Activated naive CD4-positive, alpha-beta T cell treated with anti-CD3 and anti-CD28 coated beads for 36 hours (primary cell): ENCODE measurements at regions not wholly inside any gene's neighbourhood (a gene's known extent, or its start where the extent isn't known, plus 50 kb on each side); places are given as distances from the start of the nearest gene placed in this dataset.

Source experiments
- CTCF ChIA-PET: fragments of 350-600 bp; sonication (Branson Sonifier 250); formaldehyde crosslinking; loops from one replicate; lab custom pipeline; 2021; ENCODE audit warnings: antibody characterized with exemption; lab: Charles Lee
- DNase-seq: peaks from one replicate; pipeline ENCODE4 v3.0.0-alpha.2; 2020
- H3K27ac Mint-ChIP-seq: one replicate; pipeline ENCODE4 v1.8.0; 2021; ENCODE audit warnings: mild to moderate bottlenecking, mixed read lengths
- H3K27me3 Mint-ChIP-seq: one replicate; pipeline ENCODE4 v1.8.0; 2021; ENCODE audit warnings: low read depth, mixed read lengths
- H3K36me3 Mint-ChIP-seq: one replicate; pipeline ENCODE4 v1.8.0; 2021; ENCODE audit warnings: low read depth, mixed read lengths
- H3K4me1 Mint-ChIP-seq: one replicate; pipeline ENCODE4 v1.8.0; 2021; ENCODE audit warnings: low read depth, mixed read lengths
- H3K4me3 Mint-ChIP-seq: one replicate; pipeline ENCODE4 v1.8.0; 2021; ENCODE audit warnings: mild to moderate bottlenecking, moderate library complexity, mixed read lengths
- H3K9me3 Mint-ChIP-seq: one replicate; pipeline ENCODE4 v1.8.0; 2021; ENCODE audit warnings: mixed read lengths
- intact Hi-C: fragments of 100-400 bp; cut with micrococcal nuclease; formaldehyde crosslinking; loops from one replicate; pipeline ENCODE4 v1.15.1; 2023

DNA sequence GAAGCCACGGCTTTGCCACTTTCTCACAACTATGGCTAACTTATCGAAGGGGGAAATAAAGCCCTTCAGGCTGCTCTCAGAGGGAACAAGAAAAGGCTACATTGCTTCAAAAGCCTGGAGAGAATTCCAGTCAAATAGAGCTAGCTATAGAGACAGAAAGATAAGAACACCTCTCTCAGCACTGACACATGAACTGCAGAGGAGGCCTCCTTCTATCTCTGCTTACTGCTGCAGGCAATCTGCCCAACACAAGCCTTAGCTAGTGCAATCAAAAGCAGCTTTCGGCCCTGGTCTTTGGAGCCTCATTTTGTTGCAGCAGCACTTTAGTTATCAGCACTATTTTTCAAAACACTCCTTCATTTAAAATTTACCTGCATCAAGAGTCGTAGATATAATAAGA is 118.4 kb upstream of the ROBO1 start:
- H3K36me3 Mint-ChIP-seq, result no peaks in the 10 kb centered on the region
- no peak overlapping the region for H3K4me3 Mint-ChIP-seq
- H3K27ac Mint-ChIP-seq, result no peak overlapping the region
- no peaks in the 10 kb centered on the region for H3K27me3 Mint-ChIP-seq
- H3K4me1 Mint-ChIP-seq, result no peaks in the 10 kb centered on the region
- intact Hi-C loops, result no loop called here
- CTCF ChIA-PET, result no interaction called here
- H3K9me3 Mint-ChIP-seq, result peaks cover 2% of the 10 kb centered on the region
- no peak for DNase-seq

DNA sequence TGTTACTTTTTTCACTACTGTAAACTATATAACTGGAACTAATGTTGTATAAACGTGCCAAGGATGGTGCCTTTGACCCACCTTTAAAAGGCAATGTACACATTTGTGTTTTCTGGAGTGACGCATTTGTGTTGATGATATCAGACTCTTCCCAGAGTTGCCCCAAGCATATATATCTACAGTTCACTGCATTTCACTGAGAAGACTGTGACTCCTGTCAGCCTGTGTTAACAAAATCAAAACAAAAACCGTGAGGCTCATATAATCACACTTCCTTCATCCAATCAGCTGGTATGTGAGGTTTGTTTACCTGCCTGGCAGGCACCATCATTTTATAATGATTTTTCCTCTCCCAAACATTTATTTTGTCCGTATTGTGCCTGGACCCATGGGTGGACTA is 117.6 kb upstream of the ROBO1 start:
- no peak overlapping the region for H3K27ac Mint-ChIP-seq
- no peak for DNase-seq
- H3K4me3 Mint-ChIP-seq, result no peak overlapping the region
- no peaks in the 10 kb centered on the region for H3K4me1 Mint-ChIP-seq
- peaks cover 5% of the 10 kb centered on the region for H3K9me3 Mint-ChIP-seq
- H3K27me3 Mint-ChIP-seq, result no peaks in the 10 kb centered on the region
- intact Hi-C loops, result no loop called here
- CTCF ChIA-PET, result no interaction called here
- no peaks in the 10 kb centered on the region for H3K36me3 Mint-ChIP-seq

DNA sequence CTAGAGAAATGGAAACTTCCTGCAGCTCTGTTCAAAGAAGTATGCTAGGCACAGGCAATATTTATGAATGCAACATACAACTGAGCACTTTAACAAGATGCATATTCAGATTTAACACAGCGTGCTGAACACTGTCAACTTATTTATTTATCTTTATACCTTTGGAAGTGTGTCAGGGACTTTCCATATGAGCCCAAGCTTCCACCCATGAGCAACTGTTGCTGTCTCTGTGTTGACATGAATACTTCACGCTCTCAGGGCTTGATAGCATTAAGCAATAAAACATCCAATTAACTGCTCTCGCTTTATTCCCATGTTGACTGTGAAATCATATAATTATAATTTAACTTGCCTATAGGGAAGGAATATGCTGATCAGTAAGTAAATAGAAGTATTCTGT is 116.6 kb upstream of the ROBO1 start:
- CTCF ChIA-PET, result no interaction called here
- Mint-ChIP-seq H3K4me3 (no peak overlapping the region), H3K9me3 (peaks cover 5% of the 10 kb centered on the region), H3K27ac (no peak overlapping the region), H3K27me3 (no peaks in the 10 kb centered on the region), H3K36me3 (no peaks in the 10 kb centered on the region), H3K4me1 (no peaks in the 10 kb centered on the region)
- no peak for DNase-seq
- intact Hi-C loops, result no loop called here

DNA sequence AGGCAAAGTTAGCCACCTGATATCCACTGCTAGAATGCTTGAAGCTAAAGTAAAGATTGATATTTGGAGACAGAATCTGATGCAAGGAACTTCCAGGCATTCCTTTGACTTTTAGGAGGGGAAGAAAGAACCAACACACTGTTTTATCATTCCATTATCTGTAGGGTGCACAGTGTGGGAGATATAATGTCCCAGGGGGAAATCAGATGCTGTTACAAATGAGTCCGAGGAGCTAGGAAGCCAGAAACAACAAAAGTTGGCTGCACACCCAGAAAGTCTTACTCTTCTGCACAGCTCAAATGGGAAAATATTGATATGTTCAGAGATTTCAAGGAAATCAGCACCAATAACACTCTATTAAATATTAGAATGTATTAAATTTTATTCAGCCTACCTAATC is 113.6 kb upstream of the ROBO1 start:
- Mint-ChIP-seq H3K27me3 (no peaks in the 10 kb centered on the region), H3K4me3 (no peak overlapping the region), H3K36me3 (no peaks in the 10 kb centered on the region), H3K4me1 (no peaks in the 10 kb centered on the region), H3K27ac (no peak overlapping the region), H3K9me3 (peaks cover 16% of the 10 kb centered on the region)
- intact Hi-C loops, result no loop called here
- DNase-seq, result no peak
- CTCF ChIA-PET, result no interaction called here

DNA sequence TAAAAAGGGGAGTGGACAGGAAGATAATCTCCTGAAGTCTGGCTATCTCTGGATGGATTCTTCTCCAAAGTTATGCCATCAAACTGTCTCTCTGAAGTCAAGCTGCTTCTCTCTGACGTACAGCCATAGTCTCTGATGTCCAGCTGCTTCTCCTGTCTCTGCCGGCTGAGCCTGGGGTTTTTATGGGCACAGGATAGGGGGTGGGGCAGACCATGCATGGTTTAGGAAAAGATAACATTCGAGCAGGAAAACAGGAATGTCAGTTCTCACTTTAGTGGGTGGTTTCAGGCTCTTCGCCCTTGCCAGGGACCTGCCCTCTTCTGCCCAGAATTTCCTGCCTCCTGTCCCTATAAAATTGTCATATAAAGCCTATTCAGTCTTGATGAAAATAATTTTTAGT is 110.9 kb upstream of the ROBO1 start:
- peaks cover 16% of the 10 kb centered on the region for H3K9me3 Mint-ChIP-seq
- CTCF ChIA-PET, result no interaction called here
- H3K4me1 Mint-ChIP-seq, result no peaks in the 10 kb centered on the region
- H3K36me3 Mint-ChIP-seq, result no peaks in the 10 kb centered on the region
- no peak overlapping the region for H3K4me3 Mint-ChIP-seq
- no peaks in the 10 kb centered on the region for H3K27me3 Mint-ChIP-seq
- no peak overlapping the region for H3K27ac Mint-ChIP-seq
- no peak for DNase-seq
- intact Hi-C loops, result no loop called here

DNA sequence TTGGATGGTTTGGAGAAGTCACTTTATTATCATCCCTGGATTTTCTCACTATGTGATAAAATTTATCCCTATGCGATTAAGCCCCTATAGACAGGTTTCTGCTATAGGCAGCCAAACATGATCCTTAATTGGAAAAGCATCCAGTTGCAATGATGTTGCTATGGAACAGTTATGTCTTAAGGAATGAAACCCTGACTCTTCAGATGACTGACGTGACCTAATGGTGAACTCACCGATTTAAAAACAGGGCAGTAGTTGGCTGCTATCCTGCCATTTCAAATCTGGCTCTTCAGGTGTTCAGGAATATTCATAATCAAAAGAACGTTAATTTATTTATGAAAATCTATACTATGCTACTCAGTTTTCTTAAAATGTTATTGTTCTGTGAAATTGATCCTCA is 106.8 kb upstream of the ROBO1 start:
- Mint-ChIP-seq H3K27me3 (no peaks in the 10 kb centered on the region), H3K9me3 (peaks cover 14% of the 10 kb centered on the region), H3K4me1 (no peaks in the 10 kb centered on the region), H3K27ac (no peak overlapping the region), H3K4me3 (no peak overlapping the region), H3K36me3 (no peaks in the 10 kb centered on the region)
- CTCF ChIA-PET, result no interaction called here
- DNase-seq, result no peak
- intact Hi-C loops, result no loop called here

DNA sequence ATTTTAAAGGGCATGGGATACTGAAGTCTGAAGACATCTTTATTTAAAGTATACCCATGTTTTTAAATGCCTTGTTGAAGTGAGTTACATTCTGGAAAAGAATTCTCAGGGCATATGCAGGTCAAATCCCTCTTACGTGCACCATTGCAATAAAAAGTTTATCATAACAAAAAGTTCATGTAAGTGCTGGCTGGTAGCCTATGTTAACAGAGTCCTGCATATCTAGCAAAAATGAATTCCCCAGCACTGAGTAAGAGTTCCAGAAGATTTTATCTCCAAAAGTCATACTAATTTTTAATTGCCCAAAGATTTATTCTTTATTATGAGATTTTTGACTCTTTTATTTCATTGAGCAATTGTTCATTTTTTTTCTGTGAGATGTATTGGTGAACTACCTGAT is 104.7 kb upstream of the ROBO1 start:
- no peaks in the 10 kb centered on the region for H3K36me3 Mint-ChIP-seq
- CTCF ChIA-PET, result no interaction called here
- peaks cover 5% of the 10 kb centered on the region for H3K9me3 Mint-ChIP-seq
- intact Hi-C loops, result no loop called here
- H3K4me1 Mint-ChIP-seq, result no peaks in the 10 kb centered on the region
- no peak overlapping the region for H3K27ac Mint-ChIP-seq
- DNase-seq, result no peak
- no peaks in the 10 kb centered on the region for H3K27me3 Mint-ChIP-seq
- H3K4me3 Mint-ChIP-seq, result no peak overlapping the region

DNA sequence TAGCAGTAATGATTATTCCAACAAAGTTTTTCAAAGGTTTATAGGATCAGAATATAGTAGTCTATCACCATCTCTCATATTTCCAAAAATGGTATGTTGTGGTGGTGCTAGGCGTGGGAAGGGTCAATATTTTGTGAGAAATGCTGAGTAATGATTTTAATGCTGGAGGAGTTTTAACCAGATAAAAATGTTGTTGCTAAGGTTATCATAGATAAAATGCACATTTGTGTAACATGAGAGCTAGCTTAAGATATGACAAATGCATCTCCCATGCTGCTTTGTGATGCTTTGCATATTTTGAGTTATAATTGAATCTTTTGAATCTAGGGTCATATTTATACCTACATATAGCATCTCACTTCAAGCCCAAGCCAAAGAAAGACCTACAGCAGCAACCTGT is 103.9 kb upstream of the ROBO1 start:
- H3K4me1 Mint-ChIP-seq, result no peaks in the 10 kb centered on the region
- intact Hi-C loops, result no loop called here

DNA sequence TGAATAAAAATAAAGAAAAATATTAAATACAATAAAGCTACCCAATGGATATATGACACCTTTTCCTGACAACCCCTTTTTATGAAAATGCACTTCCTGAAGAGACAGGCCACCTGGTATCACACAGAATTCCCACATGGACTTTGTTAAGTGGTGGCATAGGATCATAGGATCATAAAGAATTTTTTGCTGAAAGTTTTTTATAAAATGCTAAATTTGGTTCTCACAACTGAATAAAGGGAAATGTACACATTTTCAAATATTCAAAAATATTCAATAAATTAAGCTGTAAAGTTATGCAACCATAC is 102.5 kb upstream of the ROBO1 start:
- intact Hi-C loops, result no loop called here
- H3K4me3 Mint-ChIP-seq, result no peak overlapping the region
- no peaks in the 10 kb centered on the region for H3K27me3 Mint-ChIP-seq
- peaks cover 3% of the 10 kb centered on the region for H3K9me3 Mint-ChIP-seq
- CTCF ChIA-PET, result no interaction called here
- H3K27ac Mint-ChIP-seq, result no peak overlapping the region
- H3K4me1 Mint-ChIP-seq, result no peaks in the 10 kb centered on the region
- no peaks in the 10 kb centered on the region for H3K36me3 Mint-ChIP-seq
- DNase-seq, result no peak

More for the DNA sequence above, 103.9 kb upstream of the ROBO1 start:
- no peak overlapping the region for H3K27ac Mint-ChIP-seq
- CTCF ChIA-PET, result no interaction called here
- no peak for DNase-seq
- no peaks in the 10 kb centered on the region for H3K36me3 Mint-ChIP-seq
- no peaks in the 10 kb centered on the region for H3K27me3 Mint-ChIP-seq
- peaks cover 3% of the 10 kb centered on the region for H3K9me3 Mint-ChIP-seq
- no peak overlapping the region for H3K4me3 Mint-ChIP-seq

DNA sequence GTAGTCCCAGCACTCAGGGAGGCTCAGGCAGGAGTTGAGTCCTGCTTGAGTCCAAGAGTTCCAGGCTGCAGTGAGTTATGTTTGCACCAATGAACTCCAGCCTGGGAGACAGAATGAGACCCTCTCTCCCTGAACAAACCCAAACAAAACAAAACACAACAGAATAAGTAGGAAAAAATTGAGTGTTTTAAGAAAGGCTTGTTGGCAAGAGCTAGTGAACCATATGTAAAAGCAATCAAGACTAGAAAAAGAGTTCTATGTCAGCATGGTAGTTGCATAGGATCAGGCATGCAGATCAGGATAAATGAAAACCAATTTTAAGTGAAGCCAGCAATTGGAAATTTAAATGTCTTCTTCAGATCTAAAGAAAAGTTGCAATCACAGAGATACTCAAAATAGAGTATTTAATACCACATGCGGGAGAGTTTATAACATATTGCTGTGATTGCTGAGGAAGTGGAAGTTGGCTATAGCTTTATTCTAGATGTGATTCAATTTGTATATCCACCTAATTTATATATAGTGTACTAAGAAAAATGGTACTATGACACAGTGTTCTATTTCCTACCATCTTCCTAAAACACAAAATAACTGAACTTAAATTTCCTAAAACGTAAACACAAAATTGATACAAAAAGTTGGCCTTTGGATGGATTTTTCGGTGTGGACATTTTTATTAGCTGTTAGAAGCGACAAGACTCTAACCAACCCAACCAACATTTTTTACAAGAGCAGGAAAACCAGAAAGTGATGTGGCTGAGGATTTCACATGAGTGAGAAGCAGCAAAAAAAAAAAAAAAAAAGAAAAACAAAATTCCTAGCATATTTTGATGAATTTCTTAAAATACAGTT is 101.9 kb upstream of the ROBO1 start:
- Mint-ChIP-seq H3K9me3 (peaks cover 3% of the 10 kb centered on the region), H3K27ac (no peak overlapping the region), H3K27me3 (no peaks in the 10 kb centered on the region), H3K4me1 (no peaks in the 10 kb centered on the region), H3K4me3 (no peak overlapping the region), H3K36me3 (no peaks in the 10 kb centered on the region)
- no peak for DNase-seq
- CTCF ChIA-PET, result no interaction called here
- intact Hi-C loops, result no loop called here

DNA sequence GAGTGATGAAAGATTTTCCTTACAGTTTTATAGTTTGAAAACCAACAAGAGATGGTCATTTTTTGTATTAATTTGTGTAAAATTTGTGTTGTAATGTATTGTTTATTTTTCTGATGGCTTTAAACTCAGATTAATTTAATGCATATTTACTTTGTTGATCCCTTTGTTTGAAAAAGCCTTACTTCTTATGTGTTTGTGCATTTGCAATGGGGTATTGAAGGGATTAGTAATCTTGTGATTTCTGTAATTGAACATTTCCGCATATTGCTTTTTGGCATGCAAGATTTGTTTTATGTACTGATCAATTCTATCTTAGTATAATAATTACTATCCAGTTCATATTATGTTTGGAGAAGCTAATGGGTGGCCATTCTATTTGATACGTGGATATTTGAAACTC is 98.4 kb upstream of the ROBO1 start:
- no peaks in the 10 kb centered on the region for H3K4me1 Mint-ChIP-seq
- intact Hi-C loops, result no loop called here
- CTCF ChIA-PET, result no interaction called here
- no peaks in the 10 kb centered on the region for H3K27me3 Mint-ChIP-seq
- H3K4me3 Mint-ChIP-seq, result no peak overlapping the region
- no peak for DNase-seq
- no peaks in the 10 kb centered on the region for H3K36me3 Mint-ChIP-seq
- H3K9me3 Mint-ChIP-seq, result no peaks in the 10 kb centered on the region
- H3K27ac Mint-ChIP-seq, result no peak overlapping the region

DNA sequence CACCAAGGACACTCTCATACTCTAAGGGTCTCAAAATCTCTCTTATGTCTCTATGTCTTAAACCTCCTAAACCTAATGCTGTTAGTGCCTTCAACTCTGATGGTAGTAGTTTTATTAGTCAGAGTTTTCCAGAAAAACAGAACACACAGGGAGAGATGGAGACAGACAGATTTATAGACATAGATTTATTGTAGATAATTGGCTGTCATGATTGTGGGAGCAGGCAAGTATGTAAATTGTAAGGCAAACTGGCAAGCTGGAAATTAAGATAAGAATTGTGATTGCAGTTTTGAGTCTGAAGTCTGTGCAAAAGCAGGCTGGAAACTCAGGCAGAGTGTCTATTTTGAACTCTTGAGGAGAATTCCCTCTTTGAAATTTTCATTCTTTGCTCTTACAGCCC is 96.3 kb upstream of the ROBO1 start:
- intact Hi-C loops, result no loop called here
- H3K4me3 Mint-ChIP-seq, result no peak overlapping the region
- no peaks in the 10 kb centered on the region for H3K4me1 Mint-ChIP-seq
- CTCF ChIA-PET, result no interaction called here
- no peak for DNase-seq
- H3K9me3 Mint-ChIP-seq, result peaks cover 6% of the 10 kb centered on the region
- H3K36me3 Mint-ChIP-seq, result no peaks in the 10 kb centered on the region
- no peak overlapping the region for H3K27ac Mint-ChIP-seq
- no peaks in the 10 kb centered on the region for H3K27me3 Mint-ChIP-seq

DNA sequence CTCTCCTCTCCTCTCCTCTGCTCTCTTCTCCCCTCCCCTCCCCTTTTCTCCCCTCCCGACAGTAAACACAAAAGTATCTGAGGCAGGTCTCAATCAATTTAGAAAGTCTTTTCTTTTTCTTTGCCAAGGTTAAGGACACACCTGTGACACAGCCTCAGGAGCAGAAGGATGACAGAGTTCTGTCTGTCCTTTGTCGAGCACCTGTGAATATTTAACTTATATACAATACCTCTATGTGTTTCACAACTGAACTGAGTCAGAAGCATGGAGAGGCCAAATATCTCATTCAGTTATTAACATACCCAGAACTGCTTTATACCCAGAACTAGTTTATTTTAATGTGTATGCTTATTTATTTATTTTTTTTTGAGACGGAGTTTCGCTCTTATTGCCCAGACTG is 81.1 kb upstream of the ROBO1 start:
- Mint-ChIP-seq H3K27ac (no peak overlapping the region), H3K4me1 (no peaks in the 10 kb centered on the region), H3K9me3 (peaks cover 12% of the 10 kb centered on the region), H3K27me3 (no peaks in the 10 kb centered on the region), H3K36me3 (no peaks in the 10 kb centered on the region), H3K4me3 (no peak overlapping the region)
- intact Hi-C loops, result no loop called here
- CTCF ChIA-PET, result no interaction called here
- no peak for DNase-seq
